HG02884 (cell line): ENCODE measurements at regions not wholly inside any gene's neighbourhood (a gene's known extent, or its start where the extent isn't known, plus 50 kb on each side); places are given as distances from the start of the nearest gene placed in this dataset.

Source experiments
- ATAC-seq: cut with Tn5 transposase; IDR thresholded peaks from one replicate; pipeline ENCODE4 v1.9.1; 2021; ENCODE audit warnings: mild to moderate bottlenecking, moderate library complexity; ENCODE audit not compliant: unreplicated experiment

- no peak for ATAC-seq
Observed at GRCh38 chr1:221900678-221901077, 158.8 kb upstream of the DUSP10 start.

- ATAC-seq = no peak
Observed at GRCh38 chr1:221897321-221897721, 155.4 kb upstream of the DUSP10 start.

- ATAC-seq = no peak
Observed at GRCh38 chr1:221892301-221892830, 150.5 kb upstream of the DUSP10 start.

- no peak for ATAC-seq
Observed at GRCh38 chr1:221891708-221892107, 149.8 kb upstream of the DUSP10 start.

- ATAC-seq = no peak
Observed at GRCh38 chr1:221888801-221889200, 146.9 kb upstream of the DUSP10 start.

- no peak for ATAC-seq
Observed at GRCh38 chr1:221888218-221888617, 146.3 kb upstream of the DUSP10 start.

GRCh38 chr1:221887758-221888157 lies 145.9 kb upstream of the DUSP10 start:
- ATAC-seq = no peak

GRCh38 chr1:221887415-221887746 lies 145.5 kb upstream of the DUSP10 start:
- ATAC-seq = no peak

- ATAC-seq = no peak
Observed at GRCh38 chr1:221886743-221887414, 145.0 kb upstream of the DUSP10 start.

- no peak for ATAC-seq
Observed at GRCh38 chr1:221886311-221886710, 144.4 kb upstream of the DUSP10 start.

- no peak for ATAC-seq
Observed at GRCh38 chr1:221884821-221885220, 142.9 kb upstream of the DUSP10 start.

- ATAC-seq = no peak
Observed at GRCh38 chr1:221881805-221882581, 140.1 kb upstream of the DUSP10 start.

GRCh38 chr1:221880182-221880581 lies 138.3 kb upstream of the DUSP10 start:
- no peak for ATAC-seq

GRCh38 chr1:221878134-221878533 lies 136.2 kb upstream of the DUSP10 start:
- peak; percentile 85 for ATAC-seq

GRCh38 chr1:221877311-221877710 lies 135.4 kb upstream of the DUSP10 start:
- ATAC-seq = no peak

GRCh38 chr1:221875004-221875330 lies 133.1 kb upstream of the DUSP10 start:
- no peak for ATAC-seq

GRCh38 chr1:221874285-221875003 lies 132.6 kb upstream of the DUSP10 start:
- no peak for ATAC-seq

- no peak for ATAC-seq
Observed at GRCh38 chr1:221873673-221874072, 131.8 kb upstream of the DUSP10 start.

- no peak for ATAC-seq
Observed at GRCh38 chr1:221871056-221871455, 129.2 kb upstream of the DUSP10 start.

GRCh38 chr1:221869779-221870178 lies 127.9 kb upstream of the DUSP10 start:
- no peak for ATAC-seq

GRCh38 chr1:221868593-221869303 lies 126.9 kb upstream of the DUSP10 start:
- no peak for ATAC-seq
